Lower leg skin (tissue), 4 donors: ENCODE measurements at regions not wholly inside any gene's neighbourhood (a gene's known extent, or its start where the extent isn't known, plus 50 kb on each side); places are given as distances from the start of the nearest gene placed in this dataset.

Experiments used
- DNase-seq, 2 donors: peaks; one replicate each; pipeline ENCODE4 v3.0.0-alpha.2; 2019; ENCODE audit warnings: low spot score in 2 of 2
- H3K4me3 ChIP-seq: fragments of 200-600 bp; sonication (generic); 2 replicates; pipeline ENCODE4 v1.5.1; 2017; ENCODE audit warnings: mild to moderate bottlenecking, low read depth; ENCODE audit not compliant: poor library complexity, severe bottlenecking
- CTCF ChIP-seq, 3 donors: fragments of 450-650 bp; IDR thresholded peaks; one replicate each; pipeline ENCODE4 v1.5.1; 2016; ENCODE audit warnings: antibody characterized with exemption in 3 of 3, mild to moderate bottlenecking in 3 of 3, moderate library complexity in 2 of 3
- POLR2A ChIP-seq, 2 donors: fragments of 450-650 bp; IDR thresholded peaks; one replicate each; pipeline ENCODE4 v1.6.1; 2016 to 2017; ENCODE audit warnings: antibody characterized with exemption in 2 of 2, mild to moderate bottlenecking in 1 of 2, moderate library complexity in 1 of 2
- WGBS, 2 donors: methylation state at CpG; one replicate each; pipeline ENCODE4 v1.1.5; 2018; 5-methylcytosine and 5-hydroxymethylcytosine counted together
- intact Hi-C: fragments of 100-400 bp; cut with DNase I; formaldehyde crosslinking; loops from one replicate; pipeline ENCODE4 v1.15.0; 2023; ENCODE audit warnings: low total_unique reads

- no peak for DNase-seq
- WGBS, 2 donors, result 66 to 77% methylated on average over 7 of the region's 7 CpGs
- no peak overlapping the region for H3K4me3 ChIP-seq
- TF ChIP-seq POLR2A (IDR thresholded peaks at IDR 0.05) (no peak), CTCF (IDR thresholded peaks at IDR 0.05) (no peak)
- intact Hi-C loops, result no loop called here
These were observed 669.0 kb downstream of the BCL11B start for GRCh38 chr14:98602983-98603382.

- intact Hi-C loops, result no loop called here
- H3K4me3 ChIP-seq, result no peak overlapping the region
- no peak for TF ChIP-seq CTCF (IDR thresholded peaks at IDR 0.05)
- no peak for TF ChIP-seq POLR2A (IDR thresholded peaks at IDR 0.05)
- 75 to 79% methylated on average over 2 of the region's 2 CpGs for WGBS, 2 donors
- no peak for DNase-seq
These were observed 667.0 kb downstream of the BCL11B start for GRCh38 chr14:98605043-98605442.

GRCh38 chr14:98606041-98606640 lies 665.9 kb downstream of the BCL11B start:
- intact Hi-C loops, result no loop called here
- H3K4me3 ChIP-seq, result no peak overlapping the region
- 65 to 89% methylated on average over 8 of the region's 8 CpGs for WGBS, 2 donors
- TF ChIP-seq POLR2A (IDR thresholded peaks at IDR 0.05) (no peak), CTCF (IDR thresholded peaks at IDR 0.05) (no peak)
- DNase-seq, result no peak

GRCh38 chr14:98606816-98607215 lies 665.2 kb downstream of the BCL11B start:
- H3K4me3 ChIP-seq, result no peak overlapping the region
- intact Hi-C loops, result no loop called here
- no peak for TF ChIP-seq CTCF (IDR thresholded peaks at IDR 0.05)
- no peak for TF ChIP-seq POLR2A (IDR thresholded peaks at IDR 0.05)
- 87 to 97% methylated on average over 4 of the region's 4 CpGs for WGBS, 2 donors
- DNase-seq, result no peak

- no peak overlapping the region for H3K4me3 ChIP-seq
- DNase-seq, result no peak
- intact Hi-C loops, result no loop called here
- TF ChIP-seq CTCF (IDR thresholded peaks at IDR 0.05) (no peak), POLR2A (IDR thresholded peaks at IDR 0.05) (no peak)
- 81 to 88% methylated on average over 4 of the region's 4 CpGs for WGBS, 2 donors
These were observed 664.6 kb downstream of the BCL11B start for GRCh38 chr14:98607341-98607910.
